ENCODE measurements at regions not wholly inside any gene's neighbourhood (a gene's known extent, or its start where the extent isn't known, plus 50 kb on each side); places are given as distances from the start of the nearest gene placed in this dataset.

GRCh38 chr20:63123331-63123741 is 92.6 kb downstream of the YTHDF1 start:
- no peak for TF ChIP-seq CTCF (IDR thresholded peaks at IDR 0.05; ENCODE audit: unreplicated experiment)
- Mint-ChIP-seq H3K4me1 (ENCODE audit: low read depth) (no peaks in the 10 kb centered on the region), H3K9me3 (ENCODE audit: low read depth) (no peaks in the 10 kb centered on the region), H3K27me3 (peaks cover 32% of the 10 kb centered on the region), H3K36me3 (ENCODE audit: insufficient read depth) (no peaks in the 10 kb centered on the region), H3K27ac (no peak overlapping the region), H3K4me3 (ENCODE audit: low read depth) (no peak overlapping the region)
- no peak for DNase-seq (ENCODE audit: low spot score, unreplicated experiment)

- no peak for TF ChIP-seq CTCF (IDR thresholded peaks at IDR 0.05; ENCODE audit: unreplicated experiment)
- H3K4me3 Mint-ChIP-seq (ENCODE audit: low read depth): no peak overlapping the region
- no peak overlapping the region for H3K27ac Mint-ChIP-seq
- H3K36me3 Mint-ChIP-seq (ENCODE audit: insufficient read depth): no peaks in the 10 kb centered on the region
- no peaks in the 10 kb centered on the region for H3K4me1 Mint-ChIP-seq (ENCODE audit: low read depth)
- peaks cover 36% of the 10 kb centered on the region for H3K27me3 Mint-ChIP-seq
- DNase-seq (ENCODE audit: low spot score, unreplicated experiment): no peak
- H3K9me3 Mint-ChIP-seq (ENCODE audit: low read depth): no peaks in the 10 kb centered on the region
These were observed 93.3 kb downstream of the YTHDF1 start for GRCh38 chr20:63122626-63123025.

- Mint-ChIP-seq H3K27ac (no peak overlapping the region), H3K27me3 (peaks cover 43% of the 10 kb centered on the region), H3K4me1 (ENCODE audit: low read depth) (no peaks in the 10 kb centered on the region), H3K9me3 (ENCODE audit: low read depth) (no peaks in the 10 kb centered on the region), H3K4me3 (ENCODE audit: low read depth) (no peak overlapping the region), H3K36me3 (ENCODE audit: insufficient read depth) (no peaks in the 10 kb centered on the region)
- no peak for DNase-seq (ENCODE audit: low spot score, unreplicated experiment)
- TF ChIP-seq CTCF (IDR thresholded peaks at IDR 0.05; ENCODE audit: unreplicated experiment): no peak
These were observed 94.1 kb downstream of the YTHDF1 start for GRCh38 chr20:63121749-63122405.

- no peak overlapping the region for H3K27ac Mint-ChIP-seq
- TF ChIP-seq CTCF (IDR thresholded peaks at IDR 0.05; ENCODE audit: unreplicated experiment): no peak
- H3K9me3 Mint-ChIP-seq (ENCODE audit: low read depth): no peaks in the 10 kb centered on the region
- peaks cover 47% of the 10 kb centered on the region for H3K27me3 Mint-ChIP-seq
- H3K4me1 Mint-ChIP-seq (ENCODE audit: low read depth): no peaks in the 10 kb centered on the region
- no peak overlapping the region for H3K4me3 Mint-ChIP-seq (ENCODE audit: low read depth)
- no peaks in the 10 kb centered on the region for H3K36me3 Mint-ChIP-seq (ENCODE audit: insufficient read depth)
- no peak for DNase-seq (ENCODE audit: low spot score, unreplicated experiment)
These were observed 94.7 kb downstream of the YTHDF1 start for GRCh38 chr20:63121246-63121645.

- Mint-ChIP-seq H3K9me3 (ENCODE audit: low read depth) (no peaks in the 10 kb centered on the region), H3K4me1 (ENCODE audit: low read depth) (no peaks in the 10 kb centered on the region), H3K27ac (no peak overlapping the region), H3K4me3 (ENCODE audit: low read depth) (no peak overlapping the region), H3K36me3 (ENCODE audit: insufficient read depth) (no peaks in the 10 kb centered on the region), H3K27me3 (peaks cover 48% of the 10 kb centered on the region)
- DNase-seq (ENCODE audit: low spot score, unreplicated experiment): no peak
- no peak for TF ChIP-seq CTCF (IDR thresholded peaks at IDR 0.05; ENCODE audit: unreplicated experiment)
These were observed 95.2 kb downstream of the YTHDF1 start for GRCh38 chr20:63120808-63121090.

Data from progenitor cell of endocrine pancreas (in vitro differentiated cells).